CD4-positive, alpha-beta T cell treated with Interleukin-10 for 1 hour (primary cell): ENCODE measurements at regions not wholly inside any gene's neighbourhood (a gene's known extent, or its start where the extent isn't known, plus 50 kb on each side); places are given as distances from the start of the nearest gene placed in this dataset.

Experiments
- DNase-seq: peaks from one replicate; pipeline ENCODE4 v3.0.0-alpha.2; 2020

- no peak for DNase-seq
These were observed 66.3 kb upstream of the NANOGP8 start for GRCh38 chr15:35151381-35151780.

GRCh38 chr15:35150361-35150760 lies 65.3 kb upstream of the NANOGP8 start:
- DNase-seq = no peak

- DNase-seq = no peak
These were observed 60.2 kb upstream of the NANOGP8 start for GRCh38 chr15:35145336-35145735.

GRCh38 chr15:35142578-35142977 lies 57.5 kb upstream of the NANOGP8 start:
- DNase-seq = no peak

- no peak for DNase-seq
These were observed 56.8 kb upstream of the NANOGP8 start for GRCh38 chr15:35141743-35142471.

- no peak for DNase-seq
These were observed 54.7 kb upstream of the NANOGP8 start for GRCh38 chr15:35139822-35140221.

GRCh38 chr15:35137190-35137574 lies 52.1 kb upstream of the NANOGP8 start:
- DNase-seq = no peak

GRCh38 chr15:35136321-35137189 lies 51.5 kb upstream of the NANOGP8 start:
- no peak for DNase-seq
